AG04450 (cell line): ENCODE measurements at regions not wholly inside any gene's neighbourhood (a gene's known extent, or its start where the extent isn't known, plus 50 kb on each side); places are given as distances from the start of the nearest gene placed in this dataset.

Source experiments
- CTCF ChIA-PET: fragments of 300-600, 350-600 bp; formaldehyde crosslinking; extraction: SDS; loops from one replicate; lab custom pipeline; 2022; ENCODE audit warnings: antibody characterized with exemption, inconsistent platforms; lab: Charles Lee
- POLR2A ChIA-PET: fragments of 350-600 bp; formaldehyde crosslinking; extraction: SDS; loops from one replicate; lab custom pipeline; 2021; ENCODE audit warnings: antibody characterized with exemption, inconsistent platforms; lab: Yijun Ruan, JAX
- DNase-seq: peaks from one replicate; pipeline ENCODE4 v3.0.0-alpha.2; 2011; ENCODE audit warnings: low read depth, low spot score
- H3K27ac ChIP-seq: one replicate; pipeline ENCODE4 v1.5.1; 2012; ENCODE audit warnings: low read depth, low read length, control low read depth
- H3K27me3 ChIP-seq: one replicate; pipeline ENCODE4 v1.6.0; 2012; ENCODE audit warnings: low read length; ENCODE audit not compliant: control insufficient read depth, insufficient read depth
- H3K4me3 ChIP-seq: 2 replicates; pipeline ENCODE4 v1.5.1; 2011; ENCODE audit warnings: mild to moderate bottlenecking, low read depth, low read length, control low read depth
- H3K9me3 ChIP-seq: 2 replicates; pipeline ENCODE4 v1.5.1; 2012; ENCODE audit warnings: low read length; ENCODE audit not compliant: control insufficient read depth, insufficient read depth
- CTCF ChIP-seq: IDR thresholded peaks from 2 replicates; pipeline ENCODE4 v1.5.1; 2011; ENCODE audit warnings: low read depth, low read length, control low read depth, inconsistent platforms

DNA sequence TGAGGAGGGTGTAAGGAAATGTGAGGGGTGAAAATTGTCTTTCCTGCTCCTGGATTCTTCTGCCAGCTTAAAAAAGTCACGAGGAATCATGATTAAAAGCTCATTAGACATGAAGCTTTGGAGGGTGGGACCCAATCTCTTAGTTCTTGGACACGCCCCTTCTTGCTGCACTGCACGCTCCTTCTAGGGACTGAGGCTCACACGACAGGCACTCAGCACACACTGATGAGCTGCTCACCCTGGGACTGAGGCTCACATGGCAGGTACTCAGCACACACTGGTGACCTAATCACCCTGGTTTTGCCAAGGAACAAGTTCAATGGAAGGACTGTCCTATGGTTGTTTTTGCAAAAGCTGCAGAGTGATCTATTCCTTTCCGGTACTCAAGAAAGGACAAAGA lies 65.8 kb upstream of the ELMO1 start:
- peaks cover 19% of the 10 kb centered on the region; the same call in 1 of the 2 replicates for H3K9me3 ChIP-seq
- no peak overlapping the region for H3K27ac ChIP-seq
- H3K4me3 ChIP-seq: no peak overlapping the region
- no peak for TF ChIP-seq CTCF
- no peak for DNase-seq
- no peaks in the 10 kb centered on the region for H3K27me3 ChIP-seq
- ChIA-PET POLR2A (no interaction called here), CTCF (no interaction called here)

GRCh38 chr7:37516664-37517063 lies 68.0 kb upstream of the ELMO1 start:
- H3K27ac ChIP-seq: no peak overlapping the region
- no peak for TF ChIP-seq CTCF
- POLR2A ChIA-PET: no interaction called here
- no peak for DNase-seq
- peaks cover 14% of the 10 kb centered on the region; the same call in 1 of the 2 replicates for H3K9me3 ChIP-seq
- CTCF ChIA-PET: no interaction called here
- no peaks in the 10 kb centered on the region for H3K27me3 ChIP-seq
- H3K4me3 ChIP-seq: no peak overlapping the region

DNA sequence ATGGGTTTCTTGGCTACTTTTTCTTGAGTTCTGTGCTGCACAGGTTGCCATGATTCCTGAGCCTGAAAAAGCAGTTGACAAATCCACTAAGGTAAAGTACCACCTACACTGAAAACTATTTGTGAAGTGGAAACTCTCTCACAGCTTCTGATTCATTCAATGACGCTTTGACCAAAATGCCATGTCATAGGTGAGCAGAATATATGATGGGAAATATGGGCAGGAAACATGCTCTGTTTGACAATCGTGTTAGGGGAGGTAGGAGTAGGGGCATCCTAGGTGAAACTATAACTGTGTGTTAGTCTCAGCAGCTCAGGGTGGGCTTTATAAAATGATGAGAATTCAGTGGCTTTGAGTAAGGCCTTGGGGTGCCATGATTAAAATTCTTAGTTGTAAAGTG lies 69.6 kb upstream of the ELMO1 start:
- Histone ChIP-seq H3K4me3 (no peak overlapping the region), H3K27me3 (no peaks in the 10 kb centered on the region), H3K9me3 (peaks cover 11% of the 10 kb centered on the region; the same call in 1 of the 2 replicates), H3K27ac (no peak overlapping the region)
- DNase-seq: no peak
- no peak for TF ChIP-seq CTCF
- ChIA-PET POLR2A (no interaction called here), CTCF (no interaction called here)

DNA sequence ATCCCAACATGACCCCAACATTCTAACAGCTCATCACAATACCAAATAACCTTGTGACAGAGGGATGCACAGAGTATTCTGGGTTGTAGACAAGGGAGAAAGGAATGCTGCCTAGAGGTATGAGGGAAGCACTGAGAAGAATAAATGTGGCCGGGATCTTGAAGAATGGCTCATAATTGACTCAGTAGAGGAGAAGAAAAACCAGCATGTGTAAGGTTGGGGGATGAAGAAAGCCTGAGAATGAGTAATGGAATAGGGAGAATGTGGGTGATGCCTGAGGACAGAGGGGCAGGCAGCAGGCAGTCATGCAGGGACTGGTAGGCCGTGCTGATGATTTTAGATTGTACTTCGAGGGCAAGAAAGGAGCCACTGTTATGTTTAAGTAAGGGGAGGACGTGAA lies 75.4 kb upstream of the ELMO1 start:
- no peak for TF ChIP-seq CTCF
- Histone ChIP-seq H3K27ac (no peak overlapping the region), H3K27me3 (no peaks in the 10 kb centered on the region), H3K4me3 (no peak overlapping the region), H3K9me3 (peaks cover 4% of the 10 kb centered on the region; the same call in 1 of the 2 replicates)
- no peak for DNase-seq
- ChIA-PET CTCF (no interaction called here), POLR2A (no interaction called here)

GRCh38 chr7:37524797-37525196 lies 76.1 kb upstream of the ELMO1 start:
- no peak for TF ChIP-seq CTCF
- CTCF ChIA-PET: no interaction called here

More at GRCh38 chr7:37524797-37525196, 76.1 kb upstream of the ELMO1 start:
- no peaks in the 10 kb centered on the region for H3K27me3 ChIP-seq
- peaks cover 4% of the 10 kb centered on the region; the same call in 1 of the 2 replicates for H3K9me3 ChIP-seq
- no peak for DNase-seq
- no peak overlapping the region for H3K27ac ChIP-seq
- no peak overlapping the region for H3K4me3 ChIP-seq
- POLR2A ChIA-PET: no interaction called here
